SU-DHL-6 (cell line): ENCODE measurements at regions not wholly inside any gene's neighbourhood (a gene's known extent, or its start where the extent isn't known, plus 50 kb on each side); places are given as distances from the start of the nearest gene placed in this dataset.

Experiments
- EZH2phosphoT487 ChIP-seq: fragments of 200-600 bp; sonication (generic), shearing (Covaris generic); conservative IDR thresholded peaks from 2 replicates; pipeline ENCODE4 v1.6.1; 2018; ENCODE audit warnings: mild to moderate bottlenecking, antibody characterized with exemption, low read length, moderate library complexity, mixed read lengths
- TF ChIP-seq, protein P1 (sequence below): fragments of 200-600 bp; sonication (generic); IDR thresholded peaks from one replicate; pipeline ENCODE4 v1.5.1; 2017; ENCODE audit warnings: antibody characterized with exemption, mild to moderate bottlenecking, low read length, moderate library complexity; ENCODE audit not compliant: insufficient read depth, poor library complexity, severe bottlenecking

- TF ChIP-seq, protein P1, sequence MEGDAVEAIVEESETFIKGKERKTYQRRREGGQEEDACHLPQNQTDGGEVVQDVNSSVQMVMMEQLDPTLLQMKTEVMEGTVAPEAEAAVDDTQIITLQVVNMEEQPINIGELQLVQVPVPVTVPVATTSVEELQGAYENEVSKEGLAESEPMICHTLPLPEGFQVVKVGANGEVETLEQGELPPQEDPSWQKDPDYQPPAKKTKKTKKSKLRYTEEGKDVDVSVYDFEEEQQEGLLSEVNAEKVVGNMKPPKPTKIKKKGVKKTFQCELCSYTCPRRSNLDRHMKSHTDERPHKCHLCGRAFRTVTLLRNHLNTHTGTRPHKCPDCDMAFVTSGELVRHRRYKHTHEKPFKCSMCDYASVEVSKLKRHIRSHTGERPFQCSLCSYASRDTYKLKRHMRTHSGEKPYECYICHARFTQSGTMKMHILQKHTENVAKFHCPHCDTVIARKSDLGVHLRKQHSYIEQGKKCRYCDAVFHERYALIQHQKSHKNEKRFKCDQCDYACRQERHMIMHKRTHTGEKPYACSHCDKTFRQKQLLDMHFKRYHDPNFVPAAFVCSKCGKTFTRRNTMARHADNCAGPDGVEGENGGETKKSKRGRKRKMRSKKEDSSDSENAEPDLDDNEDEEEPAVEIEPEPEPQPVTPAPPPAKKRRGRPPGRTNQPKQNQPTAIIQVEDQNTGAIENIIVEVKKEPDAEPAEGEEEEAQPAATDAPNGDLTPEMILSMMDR = no peak
- no peak for TF ChIP-seq EZH2phosphoT487
Measured at GRCh38 chr3:177982034-177982433, 554.2 kb upstream of the KCNMB2 start.
